ENCODE measurements at regions not wholly inside any gene's neighbourhood (a gene's known extent, or its start where the extent isn't known, plus 50 kb on each side); places are given as distances from the start of the nearest gene placed in this dataset.

GRCh38 chr10:25682203-25682851 is 251.7 kb upstream of the MYO3A start:
- DNase-seq (ENCODE audit: low read depth, low spot score), result no peak
- peaks cover 12% of the 10 kb centered on the region for H3K4me1 Mint-ChIP-seq
- no peak overlapping the region for H3K4me3 Mint-ChIP-seq

DNA sequence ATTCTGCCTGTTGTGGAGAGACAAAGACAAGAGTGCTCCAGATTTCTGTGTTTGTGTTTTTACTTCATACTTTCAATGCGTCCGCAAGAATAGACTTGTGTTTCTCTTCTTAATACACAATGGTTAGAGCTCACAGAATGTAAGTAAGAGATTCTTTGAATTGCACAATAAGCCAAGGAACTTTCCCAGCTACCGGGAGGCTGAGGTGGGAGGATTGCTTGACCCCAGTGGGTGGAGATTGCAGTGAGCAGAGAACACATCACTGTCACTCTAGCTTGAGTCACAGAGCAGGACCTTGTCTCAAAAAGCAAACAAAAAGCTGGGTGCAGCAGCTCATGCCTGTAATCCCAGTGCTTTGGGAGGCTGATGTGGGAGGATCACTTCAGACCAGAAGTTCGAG is 250.7 kb upstream of the MYO3A start:
- DNase-seq (ENCODE audit: low read depth, low spot score), result no peak

More at GRCh38 chr10:25682203-25682851, 251.7 kb upstream of the MYO3A start:
- no peaks in the 10 kb centered on the region for H3K9me3 Mint-ChIP-seq
- no peaks in the 10 kb centered on the region for H3K36me3 Mint-ChIP-seq (ENCODE audit: low read depth)
- peak overlapping the region; percentile 50 for H3K27ac Mint-ChIP-seq (ENCODE audit: unreplicated experiment)
- no peaks in the 10 kb centered on the region for H3K27me3 Mint-ChIP-seq (ENCODE audit: low read depth)
- TF ChIP-seq CTCF (conservative IDR thresholded peaks at IDR 0.05), result peak; percentile 39

GRCh38 chr10:25687521-25687920 is 246.5 kb upstream of the MYO3A start:
- H3K4me1 Mint-ChIP-seq, result peaks cover 9% of the 10 kb centered on the region

More for the DNA sequence above, 250.7 kb upstream of the MYO3A start:
- H3K4me1 Mint-ChIP-seq, result peaks cover 12% of the 10 kb centered on the region
- no peak overlapping the region for H3K4me3 Mint-ChIP-seq
- H3K27me3 Mint-ChIP-seq (ENCODE audit: low read depth), result no peaks in the 10 kb centered on the region
- no peak for TF ChIP-seq CTCF (conservative IDR thresholded peaks at IDR 0.05)
- no peaks in the 10 kb centered on the region for H3K36me3 Mint-ChIP-seq (ENCODE audit: low read depth)
- H3K27ac Mint-ChIP-seq (ENCODE audit: unreplicated experiment), result no peak overlapping the region
- no peaks in the 10 kb centered on the region for H3K9me3 Mint-ChIP-seq

DNA sequence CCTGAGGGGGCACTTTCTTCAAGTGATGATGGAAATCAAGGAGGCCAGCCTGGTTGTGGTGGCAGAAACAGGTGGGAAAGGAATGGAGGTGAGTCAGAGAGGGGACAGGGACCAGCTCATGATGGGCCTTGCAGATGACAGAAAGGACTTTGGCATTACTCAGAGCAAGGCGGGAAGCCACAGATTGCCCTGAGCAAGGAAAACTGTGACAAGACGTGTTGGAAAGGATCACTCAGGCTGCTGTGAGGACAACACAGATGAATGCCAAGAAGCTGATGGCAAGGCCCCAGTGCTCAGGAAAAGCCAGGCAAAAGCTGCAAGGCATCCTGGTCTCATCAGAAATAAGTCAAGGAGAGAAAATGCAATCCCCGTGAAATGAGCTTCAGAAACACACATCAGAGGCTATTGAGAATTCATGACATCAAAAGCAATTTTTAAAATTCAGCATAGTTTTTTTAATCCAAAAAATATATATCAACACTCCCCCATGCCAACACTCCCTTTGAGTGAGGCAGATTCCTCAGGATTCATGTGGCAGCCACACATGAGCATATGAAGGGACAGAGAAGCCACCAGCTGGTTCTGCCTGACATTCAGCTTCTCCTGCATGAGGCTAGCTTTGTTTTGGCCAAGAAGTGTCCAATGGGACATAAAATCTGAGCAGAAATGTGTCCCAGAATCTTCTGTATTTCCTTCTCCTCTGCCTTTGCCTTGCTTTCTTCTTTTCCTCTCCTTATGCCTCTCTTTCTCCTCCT is 244.5 kb upstream of the MYO3A start:
- Mint-ChIP-seq H3K4me3 (no peak overlapping the region), H3K4me1 (no peaks in the 10 kb centered on the region), H3K27me3 (ENCODE audit: low read depth) (no peaks in the 10 kb centered on the region), H3K36me3 (ENCODE audit: low read depth) (no peaks in the 10 kb centered on the region), H3K27ac (ENCODE audit: unreplicated experiment) (peak overlapping the region; percentile 57), H3K9me3 (no peaks in the 10 kb centered on the region)
- no peak for TF ChIP-seq CTCF (conservative IDR thresholded peaks at IDR 0.05)
- DNase-seq (ENCODE audit: low read depth, low spot score), result no peak

More at GRCh38 chr10:25687521-25687920, 246.5 kb upstream of the MYO3A start:
- H3K27me3 Mint-ChIP-seq (ENCODE audit: low read depth), result no peaks in the 10 kb centered on the region
- H3K4me3 Mint-ChIP-seq, result no peak overlapping the region
- no peak for DNase-seq (ENCODE audit: low read depth, low spot score)
- no peaks in the 10 kb centered on the region for H3K9me3 Mint-ChIP-seq
- no peak overlapping the region for H3K27ac Mint-ChIP-seq (ENCODE audit: unreplicated experiment)
- no peaks in the 10 kb centered on the region for H3K36me3 Mint-ChIP-seq (ENCODE audit: low read depth)
- no peak for TF ChIP-seq CTCF (conservative IDR thresholded peaks at IDR 0.05)

- Mint-ChIP-seq H3K36me3 (ENCODE audit: low read depth) (no peaks in the 10 kb centered on the region), H3K4me3 (no peak overlapping the region), H3K4me1 (no peaks in the 10 kb centered on the region), H3K9me3 (peaks cover 2% of the 10 kb centered on the region), H3K27me3 (ENCODE audit: low read depth) (no peaks in the 10 kb centered on the region), H3K27ac (ENCODE audit: unreplicated experiment) (no peak overlapping the region)
- no peak for DNase-seq (ENCODE audit: low read depth, low spot score)
- no peak for TF ChIP-seq CTCF (conservative IDR thresholded peaks at IDR 0.05)
Observed at GRCh38 chr10:25692761-25693160, 241.3 kb upstream of the MYO3A start.
